Keratinocyte (primary cell): ENCODE measurements at regions not wholly inside any gene's neighbourhood (a gene's known extent, or its start where the extent isn't known, plus 50 kb on each side); places are given as distances from the start of the nearest gene placed in this dataset.

Experiments
- DNase-seq: peaks from one replicate; pipeline ENCODE4 v3.0.0-alpha.2; 2011; ENCODE audit warnings: low read depth, missing footprints, low spot score
- FAIRE-seq: peaks from 2 replicates; lab custom pipeline; 2011; peaks lifted over from hg19 to GRCh38; lab: Jason Lieb, UNC
- H2AFZ ChIP-seq: 2 replicates; pipeline ENCODE4 v1.6.0; 2012; ENCODE audit warnings: low read length, control low read depth, inconsistent platforms; ENCODE audit not compliant: control insufficient read depth
- H3K27ac ChIP-seq: 2 replicates; pipeline ENCODE4 v1.5.1; 2011; ENCODE audit warnings: low read length; ENCODE audit not compliant: control insufficient read depth, insufficient read depth
- H3K27me3 ChIP-seq: 3 replicates; pipeline ENCODE4 v1.6.0; 2011; ENCODE audit warnings: low read length; ENCODE audit not compliant: control insufficient read depth, insufficient read depth; ENCODE audit errors: extremely low read depth
- H3K36me3 ChIP-seq, 2 experiments: 2 replicates in 1 of 2; 3 replicates in 1 of 2; pipeline ENCODE4 v1.5.1; 2011; ENCODE audit warnings: low read length in 2 of 2, mild to moderate bottlenecking in 1 of 2; ENCODE audit not compliant: control insufficient read depth in 2 of 2, insufficient read depth in 2 of 2; ENCODE audit errors: extremely low read depth in 1 of 2
- H3K4me1 ChIP-seq: 3 replicates; pipeline ENCODE4 v1.5.1; 2011; ENCODE audit warnings: low read length; ENCODE audit not compliant: control insufficient read depth, insufficient read depth; ENCODE audit errors: extremely low read depth
- H3K4me2 ChIP-seq: 3 replicates; pipeline ENCODE4 v1.6.0; 2011; ENCODE audit warnings: low read depth, low read length; ENCODE audit not compliant: control insufficient read depth, insufficient read depth; ENCODE audit errors: extremely low read depth
- H3K4me3 ChIP-seq, 3 experiments: fragments of 200-600 bp in 1 of 3; sonication (generic) in 1 of 3; 2 replicates in 2 of 3; 3 replicates in 1 of 3; pipeline ENCODE4 v1.5.1; 2011 to 2016; ENCODE audit warnings: low read length in 3 of 3, mild to moderate bottlenecking in 3 of 3, control low read depth in 2 of 3, inconsistent platforms in 1 of 3, low read depth in 1 of 3, mixed read lengths in 1 of 3, mixed run types in 1 of 3, moderate library complexity in 1 of 3; ENCODE audit not compliant: control insufficient read depth in 2 of 3, insufficient read depth in 2 of 3; ENCODE audit errors: extremely low read depth in 1 of 3
- H3K79me2 ChIP-seq: 2 replicates; pipeline ENCODE4 v1.6.0; 2012; ENCODE audit warnings: low read length; ENCODE audit not compliant: control insufficient read depth, insufficient read depth
- H3K9ac ChIP-seq: 3 replicates; pipeline ENCODE4 v1.6.0; 2011; ENCODE audit warnings: low read length; ENCODE audit not compliant: control insufficient read depth, insufficient read depth; ENCODE audit errors: extremely low read depth
- H3K9me1 ChIP-seq: 3 replicates; pipeline ENCODE4 v1.6.0; 2011; ENCODE audit warnings: low read length; ENCODE audit not compliant: control insufficient read depth, insufficient read depth; ENCODE audit errors: extremely low read depth
- H3K9me3 ChIP-seq: 2 replicates; pipeline ENCODE4 v1.5.1; 2012; ENCODE audit warnings: low read depth, low read length; ENCODE audit not compliant: control insufficient read depth
- H4K20me1 ChIP-seq: 3 replicates; pipeline ENCODE4 v1.6.0; 2011; ENCODE audit warnings: low read length; ENCODE audit not compliant: control insufficient read depth, insufficient read depth; ENCODE audit errors: extremely low read depth
- EZH2 ChIP-seq: IDR thresholded peaks from one replicate; pipeline ENCODE4 v1.6.1; 2012; ENCODE audit warnings: inconsistent platforms, mild to moderate bottlenecking, low read length, moderate library complexity
- dilution Hi-C: fragments of 300-500 bp; cut with MboI; formaldehyde crosslinking; loops from one replicate; pipeline ENCODE4 v1.7.0; 2020; ENCODE audit warnings: low sequenced_read_pairs; ENCODE audit not compliant: extremely low pct_ligation_motif_present
- TF ChIP-seq, protein P1 (sequence below), 3 experiments: IDR thresholded peaks in 1 of 3; conservative IDR thresholded peaks in 1 of 3; optimal IDR thresholded peaks in 1 of 3; 2 replicates in 2 of 3; 3 replicates in 1 of 3; pipeline versions ENCODE3 to v1.5.1; 2011; ENCODE audit warnings: low read length in 3 of 3, mild to moderate bottlenecking in 3 of 3, moderate library complexity in 2 of 3, control low read depth in 1 of 3, inconsistent platforms in 1 of 3; ENCODE audit not compliant: insufficient read depth in 2 of 3; ENCODE audit errors: extremely low read depth in 1 of 3

DNA sequence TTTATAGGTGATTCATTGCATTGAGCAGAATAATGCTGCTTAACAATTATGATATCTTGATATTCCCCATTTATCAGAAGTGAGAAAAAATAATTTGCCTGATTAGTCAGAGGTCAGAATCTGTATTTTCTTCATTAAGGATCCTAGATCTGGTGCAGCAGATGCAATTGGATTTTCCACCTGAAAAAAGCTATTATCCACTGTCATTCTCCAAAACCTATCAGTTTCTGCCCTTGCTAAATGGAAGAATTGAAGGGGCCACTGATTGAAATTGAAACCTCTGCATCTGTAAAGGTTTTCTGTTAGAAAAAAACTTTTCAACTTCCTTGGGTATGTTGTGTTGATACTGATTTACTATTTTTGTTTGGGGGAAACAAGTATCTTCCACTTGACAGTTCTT lies 636.0 kb upstream of the NDST4 start:
- no peaks in the 10 kb centered on the region for H3K4me1 ChIP-seq
- H4K20me1 ChIP-seq, result no peaks in the 10 kb centered on the region
- H3K36me3 ChIP-seq, result no peaks in the 10 kb centered on the region
- H3K9ac ChIP-seq, result no peak overlapping the region
- DNase-seq (no peak), FAIRE-seq (no peak)
- TF ChIP-seq EZH2, result no peak
- TF ChIP-seq, protein P1, sequence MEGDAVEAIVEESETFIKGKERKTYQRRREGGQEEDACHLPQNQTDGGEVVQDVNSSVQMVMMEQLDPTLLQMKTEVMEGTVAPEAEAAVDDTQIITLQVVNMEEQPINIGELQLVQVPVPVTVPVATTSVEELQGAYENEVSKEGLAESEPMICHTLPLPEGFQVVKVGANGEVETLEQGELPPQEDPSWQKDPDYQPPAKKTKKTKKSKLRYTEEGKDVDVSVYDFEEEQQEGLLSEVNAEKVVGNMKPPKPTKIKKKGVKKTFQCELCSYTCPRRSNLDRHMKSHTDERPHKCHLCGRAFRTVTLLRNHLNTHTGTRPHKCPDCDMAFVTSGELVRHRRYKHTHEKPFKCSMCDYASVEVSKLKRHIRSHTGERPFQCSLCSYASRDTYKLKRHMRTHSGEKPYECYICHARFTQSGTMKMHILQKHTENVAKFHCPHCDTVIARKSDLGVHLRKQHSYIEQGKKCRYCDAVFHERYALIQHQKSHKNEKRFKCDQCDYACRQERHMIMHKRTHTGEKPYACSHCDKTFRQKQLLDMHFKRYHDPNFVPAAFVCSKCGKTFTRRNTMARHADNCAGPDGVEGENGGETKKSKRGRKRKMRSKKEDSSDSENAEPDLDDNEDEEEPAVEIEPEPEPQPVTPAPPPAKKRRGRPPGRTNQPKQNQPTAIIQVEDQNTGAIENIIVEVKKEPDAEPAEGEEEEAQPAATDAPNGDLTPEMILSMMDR (optimal IDR thresholded peaks at IDR 0.05 in 1 of 3, IDR thresholded peaks at IDR 0.05 in 1 of 3, conservative IDR thresholded peaks at IDR 0.05 in 1 of 3; ENCODE audit: extremely low read depth in 1 of 3, insufficient read depth in 2 of 3, low read length in 3 of 3), result no peak
- H3K27me3 ChIP-seq, result no peaks in the 10 kb centered on the region
- no peak overlapping the region for H3K4me2 ChIP-seq
- H3K9me1 ChIP-seq, result no peaks in the 10 kb centered on the region
- H3K9me3 ChIP-seq, result no peaks in the 10 kb centered on the region
- no peak overlapping the region for H2AFZ ChIP-seq
- no peak overlapping the region for H3K4me3 ChIP-seq
- dilution Hi-C loops, result no loop called here
- no peaks in the 10 kb centered on the region for H3K79me2 ChIP-seq
- no peak overlapping the region for H3K27ac ChIP-seq

DNA sequence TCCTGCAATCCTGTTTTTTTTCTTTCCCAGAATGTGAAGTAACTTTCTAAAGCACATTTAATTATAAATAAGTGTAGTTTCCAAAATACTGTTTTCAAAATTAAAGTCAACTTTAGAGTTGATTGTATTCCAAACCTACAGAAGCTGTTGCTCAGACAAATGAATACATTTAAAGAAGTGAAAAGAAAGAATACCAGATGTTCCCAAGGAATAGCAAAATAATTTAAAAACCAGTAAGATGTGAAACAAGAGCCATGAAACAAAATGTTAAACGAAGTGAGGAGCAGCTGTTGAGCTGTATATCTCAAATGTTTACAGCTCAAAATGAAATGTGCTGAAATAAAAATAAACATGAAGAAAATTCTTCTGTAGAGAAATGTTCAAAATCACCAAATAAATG lies 627.4 kb upstream of the NDST4 start:
- no peak for DNase-seq
- H3K27ac ChIP-seq, result no peak overlapping the region
- H3K9ac ChIP-seq, result no peak overlapping the region
- H4K20me1 ChIP-seq, result no peaks in the 10 kb centered on the region
- H3K4me1 ChIP-seq, result no peaks in the 10 kb centered on the region
- no peak overlapping the region for H3K4me3 ChIP-seq
- H2AFZ ChIP-seq, result no peak overlapping the region
- H3K4me2 ChIP-seq, result no peak overlapping the region
- dilution Hi-C loops, result no loop called here
- H3K36me3 ChIP-seq, result no peaks in the 10 kb centered on the region
- no peak for FAIRE-seq
- H3K9me1 ChIP-seq, result no peaks in the 10 kb centered on the region
- H3K27me3 ChIP-seq, result no peaks in the 10 kb centered on the region
- TF ChIP-seq EZH2, result no peak
- TF ChIP-seq, protein P1 (optimal IDR thresholded peaks at IDR 0.05 in 1 of 3, IDR thresholded peaks at IDR 0.05 in 1 of 3, conservative IDR thresholded peaks at IDR 0.05 in 1 of 3; ENCODE audit: extremely low read depth in 1 of 3, insufficient read depth in 2 of 3, low read length in 3 of 3), result no peak
- H3K79me2 ChIP-seq, result no peaks in the 10 kb centered on the region
- H3K9me3 ChIP-seq, result no peaks in the 10 kb centered on the region
